ENCODE measurements at regions not wholly inside any gene's neighbourhood (a gene's known extent, or its start where the extent isn't known, plus 50 kb on each side); places are given as distances from the start of the nearest gene placed in this dataset.

DNA sequence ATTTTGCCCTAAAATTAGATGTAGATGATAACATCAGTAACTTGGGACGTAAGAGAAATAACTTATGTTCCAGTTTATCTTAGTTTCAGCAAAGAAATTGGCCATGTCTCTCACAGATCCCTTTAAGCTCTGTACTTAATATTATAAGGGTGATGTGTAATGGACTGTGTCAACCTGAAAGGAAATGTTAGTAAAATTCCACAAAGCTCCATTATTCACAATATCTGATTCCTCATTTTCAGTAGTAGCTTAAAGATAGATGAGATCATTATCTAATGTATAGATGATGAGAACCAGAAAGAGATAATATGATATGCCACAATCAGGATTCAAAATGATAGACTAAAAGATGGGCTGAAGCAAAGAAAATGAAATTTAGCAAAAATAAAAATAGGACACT lies 316.8 kb upstream of the CHRM2 start:
- Histone ChIP-seq H3K4me3 (ENCODE audit: insufficient read depth, low read length, poor library complexity, severe bottlenecking) (no peak overlapping the region), H3K9ac (ENCODE audit: low read length) (no peak overlapping the region), H4K20me1 (ENCODE audit: low read depth, low read length) (no peaks in the 10 kb centered on the region), H3K9me2 (replicated peaks; ENCODE audit: insufficient read depth, low read length) (no peaks in the 10 kb centered on the region), H2AFZ (ENCODE audit: low read depth, low read length, severe bottlenecking) (no peak overlapping the region), H3K79me2 (ENCODE audit: insufficient read depth, low read length) (no peaks in the 10 kb centered on the region), H3K27me3 (ENCODE audit: low read length) (no peaks in the 10 kb centered on the region), H3F3A (ENCODE audit: insufficient read depth) (no peaks in the 10 kb centered on the region), H3K27ac (ENCODE audit: low read depth, low read length) (no peak overlapping the region), H3K36me3 (ENCODE audit: low read length) (no peaks in the 10 kb centered on the region), H3K9me3 (ENCODE audit: insufficient read depth, low read length) (no peaks in the 10 kb centered on the region), H3K4me2 (ENCODE audit: low read depth, low read length, poor library complexity, severe bottlenecking) (no peak overlapping the region)
- TF ChIP-seq CTCF (IDR thresholded peaks at IDR 0.05; ENCODE audit: insufficient read depth, low read length, poor library complexity, severe bottlenecking): no peak
- TF ChIP-seq EZH2phosphoT487 (conservative IDR thresholded peaks at IDR 0.05; ENCODE audit: low read length): no peak

GRCh38 chr7:136549756-136550155 lies 318.7 kb upstream of the CHRM2 start:
- no peak overlapping the region for H3K27ac ChIP-seq (ENCODE audit: low read depth, low read length)
- no peak overlapping the region for H2AFZ ChIP-seq (ENCODE audit: low read depth, low read length, severe bottlenecking)
- H3K9me3 ChIP-seq (ENCODE audit: insufficient read depth, low read length): no peaks in the 10 kb centered on the region
- no peak overlapping the region for H3K4me2 ChIP-seq (ENCODE audit: low read depth, low read length, poor library complexity, severe bottlenecking)
- TF ChIP-seq EZH2phosphoT487 (conservative IDR thresholded peaks at IDR 0.05; ENCODE audit: low read length): no peak
- TF ChIP-seq CTCF (IDR thresholded peaks at IDR 0.05; ENCODE audit: insufficient read depth, low read length, poor library complexity, severe bottlenecking): no peak
- H4K20me1 ChIP-seq (ENCODE audit: low read depth, low read length): no peaks in the 10 kb centered on the region
- H3K4me3 ChIP-seq (ENCODE audit: insufficient read depth, low read length, poor library complexity, severe bottlenecking): no peak overlapping the region
- no peaks in the 10 kb centered on the region for H3F3A ChIP-seq (ENCODE audit: insufficient read depth)
- H3K79me2 ChIP-seq (ENCODE audit: insufficient read depth, low read length): no peaks in the 10 kb centered on the region
- no peaks in the 10 kb centered on the region for H3K27me3 ChIP-seq (ENCODE audit: low read length)
- no peaks in the 10 kb centered on the region for H3K9me2 ChIP-seq (replicated peaks; ENCODE audit: insufficient read depth, low read length)
- H3K36me3 ChIP-seq (ENCODE audit: low read length): no peaks in the 10 kb centered on the region
- H3K9ac ChIP-seq (ENCODE audit: low read length): no peak overlapping the region

DNA sequence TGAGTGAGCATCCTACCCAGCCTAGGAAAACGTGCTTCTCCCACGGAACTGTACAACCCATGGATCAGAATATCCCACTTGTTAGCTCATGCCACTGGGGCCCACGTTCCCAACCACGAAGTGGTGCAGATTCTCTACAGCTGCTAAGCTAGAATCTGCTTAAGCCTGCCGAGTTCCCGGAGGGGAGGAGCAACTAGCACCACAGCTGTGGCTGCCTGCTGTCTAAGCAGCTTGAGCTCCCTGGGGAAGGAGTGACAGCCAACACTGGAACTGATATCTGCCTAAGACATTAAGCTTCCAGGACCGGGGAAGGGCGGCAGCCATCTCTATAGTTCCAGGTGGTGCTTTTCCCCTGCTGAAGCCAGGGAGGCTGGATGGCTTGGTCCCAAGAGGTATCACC lies 334.7 kb upstream of the CHRM2 start:
- no peak overlapping the region for H3K9ac ChIP-seq (ENCODE audit: low read length)
- no peak overlapping the region for H3K27ac ChIP-seq (ENCODE audit: low read depth, low read length)
- H3F3A ChIP-seq (ENCODE audit: insufficient read depth): no peaks in the 10 kb centered on the region
- H3K4me3 ChIP-seq (ENCODE audit: insufficient read depth, low read length, poor library complexity, severe bottlenecking): no peak overlapping the region
- H3K9me3 ChIP-seq (ENCODE audit: insufficient read depth, low read length): no peaks in the 10 kb centered on the region
- no peaks in the 10 kb centered on the region for H3K36me3 ChIP-seq (ENCODE audit: low read length)
- H2AFZ ChIP-seq (ENCODE audit: low read depth, low read length, severe bottlenecking): no peak overlapping the region
- no peaks in the 10 kb centered on the region for H4K20me1 ChIP-seq (ENCODE audit: low read depth, low read length)
- TF ChIP-seq CTCF (IDR thresholded peaks at IDR 0.05; ENCODE audit: insufficient read depth, low read length, poor library complexity, severe bottlenecking) (no peak), EZH2phosphoT487 (conservative IDR thresholded peaks at IDR 0.05; ENCODE audit: low read length) (no peak)
- no peaks in the 10 kb centered on the region for H3K79me2 ChIP-seq (ENCODE audit: insufficient read depth, low read length)
- no peaks in the 10 kb centered on the region; the same call in 1 of the 2 replicates for H3K27me3 ChIP-seq (ENCODE audit: low read length)
- no peak overlapping the region for H3K4me2 ChIP-seq (ENCODE audit: low read depth, low read length, poor library complexity, severe bottlenecking)
- H3K9me2 ChIP-seq (replicated peaks; ENCODE audit: insufficient read depth, low read length): no peaks in the 10 kb centered on the region
